ENCODE measurements at regions not wholly inside any gene's neighbourhood (a gene's known extent, or its start where the extent isn't known, plus 50 kb on each side); places are given as distances from the start of the nearest gene placed in this dataset.

- TF ChIP-seq POLR2A (IDR thresholded peaks at IDR 0.05): no peak
- TF ChIP-seq, protein P1, sequence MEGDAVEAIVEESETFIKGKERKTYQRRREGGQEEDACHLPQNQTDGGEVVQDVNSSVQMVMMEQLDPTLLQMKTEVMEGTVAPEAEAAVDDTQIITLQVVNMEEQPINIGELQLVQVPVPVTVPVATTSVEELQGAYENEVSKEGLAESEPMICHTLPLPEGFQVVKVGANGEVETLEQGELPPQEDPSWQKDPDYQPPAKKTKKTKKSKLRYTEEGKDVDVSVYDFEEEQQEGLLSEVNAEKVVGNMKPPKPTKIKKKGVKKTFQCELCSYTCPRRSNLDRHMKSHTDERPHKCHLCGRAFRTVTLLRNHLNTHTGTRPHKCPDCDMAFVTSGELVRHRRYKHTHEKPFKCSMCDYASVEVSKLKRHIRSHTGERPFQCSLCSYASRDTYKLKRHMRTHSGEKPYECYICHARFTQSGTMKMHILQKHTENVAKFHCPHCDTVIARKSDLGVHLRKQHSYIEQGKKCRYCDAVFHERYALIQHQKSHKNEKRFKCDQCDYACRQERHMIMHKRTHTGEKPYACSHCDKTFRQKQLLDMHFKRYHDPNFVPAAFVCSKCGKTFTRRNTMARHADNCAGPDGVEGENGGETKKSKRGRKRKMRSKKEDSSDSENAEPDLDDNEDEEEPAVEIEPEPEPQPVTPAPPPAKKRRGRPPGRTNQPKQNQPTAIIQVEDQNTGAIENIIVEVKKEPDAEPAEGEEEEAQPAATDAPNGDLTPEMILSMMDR (IDR thresholded peaks at IDR 0.05): no peak
Measured at GRCh38 chr3:102617381-102617780, 182.6 kb downstream of the ZPLD1 start.
